Peyer's patch (tissue), 4 donors: ENCODE measurements at regions not wholly inside any gene's neighbourhood (a gene's known extent, or its start where the extent isn't known, plus 50 kb on each side); places are given as distances from the start of the nearest gene placed in this dataset.
"Not testable (repeated sequence)": the region's sequence is repeated elsewhere in the genome, so short reads cannot be mapped to it uniquely, and the experiment has no call there.

Experiments
- POLR2A ChIP-seq, 2 donors: fragments of 450-650 bp; IDR thresholded peaks; one replicate each; pipeline ENCODE4 v1.5.1; 2017; ENCODE audit warnings: antibody characterized with exemption in 2 of 2, mild to moderate bottlenecking in 2 of 2, moderate library complexity in 2 of 2
- TF ChIP-seq, protein P1 (sequence below), 6 experiments: fragments of 450-650 bp in 4 of 6; fragments of 200-600 bp in 2 of 6; sonication (generic) in 1 of 6; IDR thresholded peaks; one replicate each; pipeline ENCODE4 v1.5.1; 2017 to 2019; ENCODE audit warnings: antibody characterized with exemption in 6 of 6, mild to moderate bottlenecking in 3 of 6, moderate library complexity in 1 of 6

DNA sequence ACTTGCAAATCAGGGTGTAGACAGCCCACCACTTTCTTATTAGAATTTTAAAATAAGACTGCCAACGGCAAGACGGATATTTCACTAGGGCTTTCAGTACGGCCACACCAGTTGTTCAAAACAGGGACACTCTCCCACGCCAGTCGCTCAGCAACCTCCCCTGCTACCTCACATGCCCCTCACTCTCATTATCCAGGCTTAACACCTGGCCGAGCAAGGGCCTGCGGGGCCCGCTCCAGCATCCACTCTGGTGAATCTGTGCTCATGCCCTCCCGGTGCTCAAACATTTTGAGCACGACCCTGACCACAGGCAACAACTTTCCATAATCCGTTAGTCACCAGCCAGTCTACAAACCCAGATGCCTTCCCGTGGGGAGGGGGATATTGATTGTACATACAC is 209.5 kb downstream of the NPIPA8 start:
- TF ChIP-seq POLR2A (IDR thresholded peaks at IDR 0.05): not testable (repeated sequence)
- TF ChIP-seq, protein P1, sequence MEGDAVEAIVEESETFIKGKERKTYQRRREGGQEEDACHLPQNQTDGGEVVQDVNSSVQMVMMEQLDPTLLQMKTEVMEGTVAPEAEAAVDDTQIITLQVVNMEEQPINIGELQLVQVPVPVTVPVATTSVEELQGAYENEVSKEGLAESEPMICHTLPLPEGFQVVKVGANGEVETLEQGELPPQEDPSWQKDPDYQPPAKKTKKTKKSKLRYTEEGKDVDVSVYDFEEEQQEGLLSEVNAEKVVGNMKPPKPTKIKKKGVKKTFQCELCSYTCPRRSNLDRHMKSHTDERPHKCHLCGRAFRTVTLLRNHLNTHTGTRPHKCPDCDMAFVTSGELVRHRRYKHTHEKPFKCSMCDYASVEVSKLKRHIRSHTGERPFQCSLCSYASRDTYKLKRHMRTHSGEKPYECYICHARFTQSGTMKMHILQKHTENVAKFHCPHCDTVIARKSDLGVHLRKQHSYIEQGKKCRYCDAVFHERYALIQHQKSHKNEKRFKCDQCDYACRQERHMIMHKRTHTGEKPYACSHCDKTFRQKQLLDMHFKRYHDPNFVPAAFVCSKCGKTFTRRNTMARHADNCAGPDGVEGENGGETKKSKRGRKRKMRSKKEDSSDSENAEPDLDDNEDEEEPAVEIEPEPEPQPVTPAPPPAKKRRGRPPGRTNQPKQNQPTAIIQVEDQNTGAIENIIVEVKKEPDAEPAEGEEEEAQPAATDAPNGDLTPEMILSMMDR (IDR thresholded peaks at IDR 0.05): not testable (repeated sequence)
